Adipocyte (in vitro differentiated cells): ENCODE measurements at regions not wholly inside any gene's neighbourhood (a gene's known extent, or its start where the extent isn't known, plus 50 kb on each side); places are given as distances from the start of the nearest gene placed in this dataset.

ENCODE experiments used
- DNase-seq: peaks from one replicate; pipeline ENCODE4 v3.0.0-alpha.2; 2015; ENCODE audit warnings: low read depth
- H3K27me3 ChIP-seq: replicated peaks from 2 replicates; pipeline ENCODE4 v1.7.0; 2013; ENCODE audit warnings: mild to moderate bottlenecking, low read length, moderate library complexity; ENCODE audit not compliant: control insufficient read depth, insufficient read depth
- H3K36me3 ChIP-seq: 2 replicates; pipeline ENCODE4 v1.7.0; 2013; ENCODE audit warnings: low read length, mild to moderate bottlenecking, moderate library complexity; ENCODE audit not compliant: control insufficient read depth, insufficient read depth, severe bottlenecking
- H3K4me1 ChIP-seq: 2 replicates; pipeline ENCODE4 v1.7.0; 2013; ENCODE audit warnings: mild to moderate bottlenecking, low read length, moderate library complexity; ENCODE audit not compliant: control insufficient read depth, insufficient read depth
- H3K4me3 ChIP-seq: 2 replicates; pipeline ENCODE4 v1.7.0; 2013; ENCODE audit warnings: mild to moderate bottlenecking, low read length, moderate library complexity
- H3K9ac ChIP-seq: 2 replicates; pipeline ENCODE4 v1.7.0; 2013; ENCODE audit warnings: mild to moderate bottlenecking, low read length, moderate library complexity
- H3K9me3 ChIP-seq: 2 replicates; pipeline ENCODE4 v1.7.0; 2013; ENCODE audit warnings: mild to moderate bottlenecking, low read length, moderate library complexity; ENCODE audit not compliant: control insufficient read depth

DNA sequence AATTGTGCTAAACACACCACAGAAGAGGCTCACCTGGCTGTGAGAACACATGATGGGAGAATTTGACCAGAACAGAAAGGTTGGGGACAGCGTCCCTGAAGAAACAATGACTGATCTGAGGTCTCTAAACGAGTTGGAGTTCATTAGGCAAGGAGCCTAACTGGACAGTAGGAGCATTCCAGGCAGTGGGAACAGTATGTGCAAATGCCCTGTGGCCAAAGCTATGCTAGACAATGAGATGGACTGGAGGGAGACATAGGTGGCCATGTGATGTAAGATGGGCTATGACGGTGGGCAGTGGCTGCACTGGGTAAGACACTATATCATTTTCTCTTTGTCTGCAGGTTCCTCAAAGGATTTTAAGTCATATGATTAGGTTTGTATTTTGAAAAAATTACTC is 95.1 kb upstream of the ARAP3 start:
- Histone ChIP-seq H3K9me3 (no peaks in the 10 kb centered on the region), H3K9ac (no peak overlapping the region), H3K27me3 (peaks cover 18% of the 10 kb centered on the region), H3K4me3 (no peak overlapping the region), H3K4me1 (peaks cover 8% of the 10 kb centered on the region), H3K36me3 (no peaks in the 10 kb centered on the region)
- DNase-seq: no peak

DNA sequence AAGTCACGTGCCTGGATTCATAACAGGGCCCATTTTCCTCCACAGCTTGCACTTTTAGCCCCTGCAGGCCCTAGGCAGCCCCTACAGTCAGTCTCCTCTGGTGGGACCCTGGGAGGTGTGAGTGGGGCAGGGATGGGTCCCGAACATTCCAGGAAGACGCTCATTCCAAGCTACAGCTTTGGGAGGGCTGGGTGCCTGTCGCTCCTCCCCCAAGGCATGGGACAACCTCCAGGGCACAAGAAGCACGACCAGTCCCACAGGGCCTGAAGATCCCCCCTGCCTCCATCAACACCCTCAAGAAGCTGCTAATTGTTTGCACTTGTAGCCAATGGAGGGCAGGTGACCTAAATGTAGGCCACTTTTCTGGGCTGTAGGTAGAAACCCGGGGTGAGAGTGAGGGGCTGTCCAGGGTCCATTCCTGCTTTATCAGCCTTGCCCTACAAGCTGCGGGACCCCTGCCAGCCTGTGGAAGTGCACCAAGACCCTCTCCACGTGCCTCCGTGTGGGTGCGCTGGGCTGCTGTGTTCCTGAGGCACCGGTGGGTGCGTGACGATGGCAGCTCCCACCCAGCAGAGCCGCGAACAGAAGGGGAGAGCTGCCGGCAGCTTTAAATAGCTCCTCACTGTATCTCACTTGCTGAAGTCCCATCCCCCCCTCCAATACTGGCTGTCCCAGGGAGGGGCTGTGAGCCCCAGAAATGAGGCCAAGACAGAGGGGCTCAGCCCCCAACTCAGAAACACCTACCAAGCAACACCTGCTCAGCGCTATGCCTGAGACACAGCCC is 91.9 kb upstream of the ARAP3 start:
- H3K36me3 ChIP-seq: no peaks in the 10 kb centered on the region
- peaks cover 13% of the 10 kb centered on the region for H3K27me3 ChIP-seq
- H3K4me3 ChIP-seq: no peak overlapping the region
- H3K9ac ChIP-seq: no peak overlapping the region
- H3K9me3 ChIP-seq: no peaks in the 10 kb centered on the region
- peaks cover 7% of the 10 kb centered on the region for H3K4me1 ChIP-seq
- no peak for DNase-seq

DNA sequence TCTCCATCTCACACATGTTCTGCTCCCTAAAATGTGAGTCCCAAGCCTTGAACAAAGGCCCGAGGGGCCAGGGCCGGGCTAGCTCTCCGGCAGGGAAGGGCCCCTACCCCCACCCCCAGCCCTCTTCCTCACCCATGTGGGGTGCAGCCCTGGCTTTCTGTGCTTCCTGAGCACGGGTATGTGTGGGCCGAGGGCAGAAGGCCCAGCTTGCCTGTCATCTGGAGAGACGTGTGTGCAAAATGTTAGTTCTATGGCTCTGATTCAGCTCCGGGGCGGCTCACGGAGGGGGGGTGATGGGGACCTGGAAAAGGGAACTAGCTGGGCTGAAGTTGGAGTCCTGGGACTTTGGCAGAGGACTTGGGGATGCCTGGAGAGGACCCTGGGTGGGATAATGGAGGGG is 90.3 kb upstream of the ARAP3 start:
- H3K36me3 ChIP-seq: no peaks in the 10 kb centered on the region
- no peaks in the 10 kb centered on the region for H3K4me1 ChIP-seq
- H3K9me3 ChIP-seq: peaks cover 4% of the 10 kb centered on the region
- DNase-seq: no peak
- H3K27me3 ChIP-seq: peaks cover 30% of the 10 kb centered on the region
- H3K4me3 ChIP-seq: no peak overlapping the region
- no peak overlapping the region for H3K9ac ChIP-seq

DNA sequence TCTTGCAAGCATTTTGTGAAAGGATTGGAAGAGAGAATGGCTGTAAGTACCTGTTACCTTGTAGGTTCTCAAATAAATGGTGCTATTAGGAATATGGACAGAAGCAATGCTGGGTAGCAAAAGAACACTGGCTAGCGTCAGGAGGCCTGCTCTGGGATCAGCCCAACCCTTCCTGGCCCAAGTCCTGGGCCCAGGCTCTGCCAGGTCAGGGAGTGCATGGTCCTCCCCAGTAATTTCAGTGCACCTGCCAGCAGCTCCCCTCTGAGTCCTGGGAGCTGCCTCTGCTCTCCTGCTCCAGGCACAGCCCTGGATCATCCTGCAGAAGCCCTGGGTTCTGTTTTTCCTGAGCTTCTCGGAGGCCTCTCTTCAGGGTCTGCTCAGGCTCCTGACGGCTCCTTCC is 89.5 kb upstream of the ARAP3 start:
- Histone ChIP-seq H3K4me1 (no peaks in the 10 kb centered on the region), H3K36me3 (no peaks in the 10 kb centered on the region), H3K4me3 (no peak overlapping the region), H3K9me3 (peaks cover 4% of the 10 kb centered on the region), H3K27me3 (peaks cover 37% of the 10 kb centered on the region), H3K9ac (no peak overlapping the region)
- DNase-seq: no peak

DNA sequence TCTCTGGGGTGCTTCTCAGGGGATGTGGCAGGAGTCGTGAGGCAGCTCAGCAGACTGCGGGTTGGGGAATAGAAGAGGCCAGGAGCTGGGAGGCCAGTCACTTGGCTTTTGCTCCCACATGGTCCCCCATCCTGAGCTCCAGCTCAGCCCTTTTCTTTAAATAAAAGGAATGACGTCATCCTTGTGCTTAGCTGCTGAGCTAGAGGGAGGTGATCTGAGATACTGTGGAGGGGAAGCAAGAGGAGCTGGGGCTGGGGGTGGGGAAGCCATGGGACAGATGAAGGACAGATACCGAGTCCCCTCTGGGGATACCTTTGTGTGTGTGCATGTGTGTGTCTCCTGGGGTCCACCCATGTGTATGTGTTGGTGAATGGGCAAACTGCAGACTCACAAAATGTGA is 89.0 kb upstream of the ARAP3 start:
- Histone ChIP-seq H3K4me3 (no peak overlapping the region), H3K9ac (no peak overlapping the region), H3K36me3 (no peaks in the 10 kb centered on the region), H3K9me3 (peaks cover 4% of the 10 kb centered on the region), H3K27me3 (peaks cover 42% of the 10 kb centered on the region), H3K4me1 (no peaks in the 10 kb centered on the region)
- DNase-seq: peak; percentile 15

DNA sequence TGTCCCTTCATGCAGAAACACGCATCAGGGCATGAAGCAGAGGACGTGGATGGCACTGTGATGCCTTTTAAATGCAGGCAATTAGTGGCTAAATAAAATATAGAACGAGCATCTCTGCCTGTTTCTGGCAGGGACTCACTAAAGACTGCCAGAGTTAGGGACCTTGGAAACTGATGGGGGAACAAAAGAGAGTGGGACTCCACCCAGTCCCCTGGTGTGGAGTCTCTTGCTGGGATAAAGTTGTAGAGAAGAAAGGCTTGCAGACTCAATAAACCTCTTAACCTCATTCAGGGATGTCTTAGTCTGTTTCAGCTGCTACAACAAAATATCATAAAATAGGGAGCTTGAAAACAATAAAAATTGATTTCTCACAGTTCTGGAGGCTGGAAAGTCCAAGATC is 87.6 kb upstream of the ARAP3 start:
- Histone ChIP-seq H3K27me3 (peaks cover 50% of the 10 kb centered on the region), H3K36me3 (no peaks in the 10 kb centered on the region), H3K9ac (no peak overlapping the region), H3K4me1 (no peaks in the 10 kb centered on the region), H3K9me3 (peaks cover 4% of the 10 kb centered on the region), H3K4me3 (no peak overlapping the region)
- DNase-seq: no peak

DNA sequence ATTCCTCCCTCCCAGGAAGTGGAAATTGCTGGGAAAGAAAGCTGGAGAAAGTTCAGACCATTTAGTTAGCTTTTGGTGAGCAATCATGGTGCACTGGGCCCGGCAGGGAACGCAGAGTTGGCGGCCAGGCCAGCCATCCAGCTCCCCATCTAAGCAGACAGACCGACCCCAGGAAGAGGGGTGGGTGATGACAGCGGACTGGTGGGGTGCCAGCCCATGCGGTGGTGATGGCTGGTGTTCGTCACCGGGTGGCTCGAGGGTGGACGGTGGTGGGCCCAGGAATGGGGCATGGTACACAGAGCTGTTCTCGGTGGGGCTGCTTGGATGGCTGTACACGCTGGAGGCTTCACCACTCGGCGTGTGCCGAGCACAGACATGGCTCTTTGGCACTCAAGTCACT is 85.6 kb upstream of the ARAP3 start:
- Histone ChIP-seq H3K27me3 (peaks cover 60% of the 10 kb centered on the region), H3K9me3 (peaks cover 4% of the 10 kb centered on the region), H3K4me3 (no peak overlapping the region), H3K36me3 (no peaks in the 10 kb centered on the region), H3K4me1 (no peaks in the 10 kb centered on the region), H3K9ac (no peak overlapping the region)
- DNase-seq: no peak

DNA sequence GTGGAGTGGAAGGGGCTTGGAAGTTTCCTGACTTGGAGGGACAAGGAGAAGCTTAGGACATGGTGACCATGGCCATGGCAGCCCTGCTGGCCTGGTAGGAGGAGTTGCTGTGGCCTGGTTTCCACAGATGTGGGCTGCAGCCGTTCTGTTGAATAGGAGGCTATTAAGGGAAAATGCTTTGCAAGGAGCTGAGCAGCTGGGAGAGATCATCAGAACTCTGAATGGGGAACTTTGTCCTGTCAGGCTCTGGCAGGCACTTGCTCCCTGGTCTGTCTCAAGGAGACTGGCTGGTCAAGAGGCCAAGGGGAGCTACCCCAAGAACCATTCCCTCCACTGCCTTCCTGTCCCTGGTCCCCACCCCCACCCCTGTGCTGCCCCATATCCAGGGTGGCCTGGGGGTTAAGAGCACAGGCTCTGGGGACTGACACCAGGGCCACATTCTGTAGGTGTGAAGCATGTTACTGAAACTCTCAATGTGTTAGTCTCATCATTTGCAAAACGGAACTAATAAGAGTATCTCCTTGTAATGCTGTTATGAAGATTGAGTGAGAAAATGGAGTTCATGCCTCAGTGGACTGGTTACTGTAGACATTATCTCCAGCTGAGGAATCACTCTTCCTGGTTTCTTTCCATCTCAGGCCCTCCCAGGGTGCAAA is 84.0 kb upstream of the ARAP3 start:
- H3K27me3 ChIP-seq: peaks cover 77% of the 10 kb centered on the region

DNA sequence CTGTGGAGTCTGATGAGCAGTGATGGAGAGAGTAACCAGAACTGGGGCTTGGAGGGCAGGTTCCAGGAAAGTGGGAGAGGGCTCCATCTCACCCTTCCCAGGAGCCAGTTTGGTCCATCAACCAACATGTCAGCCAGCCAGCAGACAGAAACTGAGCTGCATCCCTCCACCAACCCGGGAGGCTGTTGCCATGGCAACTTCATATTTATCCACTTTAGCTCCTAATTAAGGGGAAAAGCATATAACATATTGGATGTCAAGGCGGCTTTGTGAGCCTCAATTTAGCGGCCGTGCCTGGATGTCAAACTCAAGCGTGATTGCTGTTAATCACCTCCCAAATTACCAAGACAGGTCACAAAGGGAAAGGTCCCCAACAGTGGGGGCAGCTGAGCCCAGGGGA is 81.5 kb upstream of the ARAP3 start:
- Histone ChIP-seq H3K9me3 (peaks cover 3% of the 10 kb centered on the region), H3K27me3 (peaks cover 94% of the 10 kb centered on the region), H3K36me3 (no peaks in the 10 kb centered on the region), H3K4me3 (no peak overlapping the region), H3K9ac (no peak overlapping the region), H3K4me1 (no peaks in the 10 kb centered on the region)
- DNase-seq: no peak

More for the DNA sequence above, 84.0 kb upstream of the ARAP3 start:
- no peak for DNase-seq
- H3K36me3 ChIP-seq: no peaks in the 10 kb centered on the region
- H3K4me1 ChIP-seq: no peaks in the 10 kb centered on the region
- no peak overlapping the region for H3K4me3 ChIP-seq
- H3K9me3 ChIP-seq: peaks cover 4% of the 10 kb centered on the region
- H3K9ac ChIP-seq: no peak overlapping the region

DNA sequence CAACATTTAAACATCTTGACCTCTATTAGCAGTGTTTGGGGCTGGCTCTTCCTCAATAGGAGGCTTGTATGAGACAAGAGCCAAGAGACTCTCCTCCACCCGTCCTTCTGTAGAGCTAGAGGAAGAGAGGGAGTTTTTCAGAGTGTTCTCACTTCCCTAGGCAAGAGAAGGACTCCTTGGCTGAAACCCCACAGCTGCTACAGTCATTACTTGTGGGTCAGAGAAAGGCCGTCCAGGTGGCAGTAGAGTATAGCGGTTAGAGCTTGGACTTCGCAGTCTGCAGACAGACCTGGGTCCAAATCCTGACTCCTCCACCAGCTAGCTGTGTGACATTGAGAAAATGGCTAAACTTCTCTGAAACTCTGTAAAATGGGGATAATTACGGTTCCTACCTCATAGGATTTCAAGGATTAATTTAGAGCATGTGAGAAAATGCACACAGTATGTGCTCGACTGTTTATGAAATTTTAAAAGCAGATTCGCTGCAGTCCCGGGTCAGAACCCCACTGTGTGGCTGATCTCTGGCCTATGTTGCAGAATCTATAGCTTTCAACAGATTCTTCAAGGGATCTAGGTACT is 80.8 kb upstream of the ARAP3 start:
- Histone ChIP-seq H3K27me3 (peaks cover 94% of the 10 kb centered on the region), H3K9me3 (no peaks in the 10 kb centered on the region), H3K9ac (no peak overlapping the region), H3K36me3 (no peaks in the 10 kb centered on the region), H3K4me3 (no peak overlapping the region), H3K4me1 (no peaks in the 10 kb centered on the region)
- no peak for DNase-seq

DNA sequence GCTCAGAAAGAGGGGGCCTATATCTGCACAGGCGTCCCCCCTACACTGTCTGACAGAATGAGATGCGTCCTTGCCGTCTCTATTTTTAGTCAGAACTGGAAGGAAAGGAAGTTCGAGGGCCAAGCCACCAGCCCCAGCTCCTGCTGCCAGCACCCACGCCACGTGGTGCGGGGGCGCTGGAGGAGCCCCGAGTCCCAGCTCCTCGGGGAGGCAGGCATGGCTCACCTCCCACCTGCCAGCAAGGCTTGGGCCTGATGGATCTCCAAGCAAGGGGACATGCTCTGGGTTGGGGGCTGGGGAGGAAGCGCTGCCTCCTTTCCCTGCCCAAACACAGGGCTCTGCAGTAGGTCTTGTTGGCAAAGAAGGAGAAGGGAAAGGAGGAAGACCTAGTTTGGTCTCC is 80.3 kb upstream of the ARAP3 start:
- H3K4me3 ChIP-seq: no peak overlapping the region
- no peak overlapping the region for H3K9ac ChIP-seq
- no peaks in the 10 kb centered on the region for H3K9me3 ChIP-seq
- no peaks in the 10 kb centered on the region for H3K4me1 ChIP-seq
- no peaks in the 10 kb centered on the region for H3K36me3 ChIP-seq
- peaks cover 94% of the 10 kb centered on the region for H3K27me3 ChIP-seq
- DNase-seq: no peak
